Neural progenitor cell (in vitro differentiated cells): ENCODE measurements at regions not wholly inside any gene's neighbourhood (a gene's known extent, or its start where the extent isn't known, plus 50 kb on each side); places are given as distances from the start of the nearest gene placed in this dataset.
"Not testable (repeated sequence)": the region's sequence is repeated elsewhere in the genome, so short reads cannot be mapped to it uniquely, and the experiment has no call there.

Experiments used
- DNase-seq: peaks from one replicate; pipeline ENCODE4 v3.0.0-alpha.2; 2016; ENCODE audit warnings: low spot score
- H2AFZ ChIP-seq: fragments of 200-600 bp; sonication (generic); replicated peaks from 2 replicates; pipeline ENCODE4 v1.6.1; 2016; ENCODE audit warnings: antibody characterized with exemption
- H3F3A ChIP-seq: fragments of 200-600 bp; sonication (generic); 2 replicates; pipeline ENCODE4 v1.6.1; 2016; ENCODE audit warnings: antibody characterized with exemption, low read depth
- H3K27ac ChIP-seq: fragments of 200-600 bp; sonication (generic); 2 replicates; pipeline ENCODE4 v1.5.1; 2016; ENCODE audit warnings: mild to moderate bottlenecking
- H3K27me3 ChIP-seq: fragments of 200-600 bp; sonication (generic); 2 replicates; pipeline ENCODE4 v1.6.1; 2016; ENCODE audit warnings: mild to moderate bottlenecking, moderate library complexity
- H3K36me3 ChIP-seq: fragments of 200-600 bp; sonication (generic); 2 replicates; pipeline ENCODE4 v1.5.1; 2016
- H3K4me1 ChIP-seq: fragments of 200-600 bp; sonication (generic); 2 replicates; pipeline ENCODE4 v1.6.1; 2016; ENCODE audit warnings: mixed run types
- H3K4me2 ChIP-seq: fragments of 200-600 bp; sonication (generic); 2 replicates; pipeline ENCODE4 v1.6.1; 2016
- H3K4me3 ChIP-seq: fragments of 200-600 bp; sonication (generic); 2 replicates; pipeline ENCODE4 v1.5.1; 2016
- H3K79me2 ChIP-seq: fragments of 200-600 bp; sonication (generic); 2 replicates; pipeline ENCODE4 v1.6.1; 2016; ENCODE audit warnings: low read depth
- H3K9ac ChIP-seq: fragments of 200-600 bp; sonication (generic); 2 replicates; pipeline ENCODE4 v1.6.1; 2016
- H3K9me3 ChIP-seq: fragments of 200-600 bp; sonication (generic); 2 replicates; pipeline ENCODE4 v1.5.1; 2016; ENCODE audit warnings: low read depth
- H4K20me1 ChIP-seq: fragments of 200-600 bp; sonication (generic); 2 replicates; pipeline ENCODE4 v1.6.1; 2016; ENCODE audit warnings: low read depth
- H3K27ac Mint-ChIP-seq: 3 replicates; pipeline ENCODE4 v1.8.0; 2021; ENCODE audit warnings: mixed read lengths
- H3K27me3 Mint-ChIP-seq: 2 replicates; pipeline ENCODE4 v1.8.0; 2022; ENCODE audit warnings: low read depth, mild to moderate bottlenecking, inconsistent platforms, moderate library complexity, mixed read lengths; ENCODE audit not compliant: insufficient read depth
- H3K36me3 Mint-ChIP-seq: 3 replicates; pipeline ENCODE4 v1.8.0; 2021; ENCODE audit warnings: mixed read lengths
- H3K4me1 Mint-ChIP-seq: 3 replicates; pipeline ENCODE4 v1.8.0; 2021; ENCODE audit warnings: mixed read lengths
- H3K4me3 Mint-ChIP-seq: 3 replicates; pipeline ENCODE4 v1.8.0; 2021; ENCODE audit warnings: mild to moderate bottlenecking, moderate library complexity, mixed read lengths
- H3K9me3 Mint-ChIP-seq: 3 replicates; pipeline ENCODE4 v1.8.0; 2020; ENCODE audit warnings: mixed read lengths
- EZH2 ChIP-seq: fragments of 200-600 bp; sonication (generic); IDR thresholded peaks from 2 replicates; pipeline ENCODE4 v1.6.1; 2017; ENCODE audit warnings: antibody characterized with exemption, mild to moderate bottlenecking, moderate library complexity
- EZH2phosphoT487 ChIP-seq: fragments of 200-600 bp; sonication (generic); IDR thresholded peaks from 2 replicates; pipeline ENCODE4 v1.6.1; 2017; ENCODE audit warnings: antibody characterized with exemption
- TF ChIP-seq, protein P1 (sequence below): fragments of 200-600 bp; sonication (generic); IDR thresholded peaks from 2 replicates; pipeline ENCODE4 v1.5.1; 2017; ENCODE audit warnings: antibody characterized with exemption, mild to moderate bottlenecking

DNA sequence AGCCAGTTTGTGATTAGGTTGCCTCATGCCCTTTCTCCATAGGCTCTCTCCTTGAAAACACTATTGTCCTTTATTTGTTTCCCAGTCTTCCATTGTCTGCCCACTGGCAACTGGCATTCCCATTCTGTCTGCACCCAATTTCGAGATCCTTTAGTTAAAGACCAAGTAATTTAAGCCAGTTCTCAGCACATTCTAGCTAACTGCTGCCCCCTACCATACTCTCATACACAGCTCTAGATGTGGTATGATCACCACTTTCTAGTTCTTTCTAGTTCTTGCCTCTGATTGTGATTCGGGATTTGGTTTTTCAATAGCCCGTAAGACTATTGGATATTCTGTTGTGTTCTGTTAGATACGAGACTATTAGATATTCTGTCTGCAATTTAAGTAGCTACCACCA is 135.8 kb upstream of the TRPC5 start:
- H3K4me2 ChIP-seq: no peak overlapping the region
- H3K4me3 ChIP-seq: no peak overlapping the region
- H3K79me2 ChIP-seq: no peaks in the 10 kb centered on the region
- Mint-ChIP-seq H3K27me3 (peaks cover under 1% of the 10 kb centered on the region), H3K9me3 (no peaks in the 10 kb centered on the region), H3K4me3 (no peak overlapping the region), H3K36me3 (no peaks in the 10 kb centered on the region), H3K27ac (no peak overlapping the region), H3K4me1 (no peaks in the 10 kb centered on the region)
- no peaks in the 10 kb centered on the region for H3K9me3 ChIP-seq
- H2AFZ ChIP-seq: no peak overlapping the region
- H3K36me3 ChIP-seq: no peaks in the 10 kb centered on the region
- no peaks in the 10 kb centered on the region for H3F3A ChIP-seq
- H3K4me1 ChIP-seq: no peaks in the 10 kb centered on the region
- no peak overlapping the region for H3K9ac ChIP-seq
- no peaks in the 10 kb centered on the region for H3K27me3 ChIP-seq
- no peaks in the 10 kb centered on the region for H4K20me1 ChIP-seq
- no peak for TF ChIP-seq EZH2
- TF ChIP-seq, protein P1, sequence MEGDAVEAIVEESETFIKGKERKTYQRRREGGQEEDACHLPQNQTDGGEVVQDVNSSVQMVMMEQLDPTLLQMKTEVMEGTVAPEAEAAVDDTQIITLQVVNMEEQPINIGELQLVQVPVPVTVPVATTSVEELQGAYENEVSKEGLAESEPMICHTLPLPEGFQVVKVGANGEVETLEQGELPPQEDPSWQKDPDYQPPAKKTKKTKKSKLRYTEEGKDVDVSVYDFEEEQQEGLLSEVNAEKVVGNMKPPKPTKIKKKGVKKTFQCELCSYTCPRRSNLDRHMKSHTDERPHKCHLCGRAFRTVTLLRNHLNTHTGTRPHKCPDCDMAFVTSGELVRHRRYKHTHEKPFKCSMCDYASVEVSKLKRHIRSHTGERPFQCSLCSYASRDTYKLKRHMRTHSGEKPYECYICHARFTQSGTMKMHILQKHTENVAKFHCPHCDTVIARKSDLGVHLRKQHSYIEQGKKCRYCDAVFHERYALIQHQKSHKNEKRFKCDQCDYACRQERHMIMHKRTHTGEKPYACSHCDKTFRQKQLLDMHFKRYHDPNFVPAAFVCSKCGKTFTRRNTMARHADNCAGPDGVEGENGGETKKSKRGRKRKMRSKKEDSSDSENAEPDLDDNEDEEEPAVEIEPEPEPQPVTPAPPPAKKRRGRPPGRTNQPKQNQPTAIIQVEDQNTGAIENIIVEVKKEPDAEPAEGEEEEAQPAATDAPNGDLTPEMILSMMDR: peak; percentile 27
- no peak overlapping the region for H3K27ac ChIP-seq
- DNase-seq: peak; percentile 2

DNA sequence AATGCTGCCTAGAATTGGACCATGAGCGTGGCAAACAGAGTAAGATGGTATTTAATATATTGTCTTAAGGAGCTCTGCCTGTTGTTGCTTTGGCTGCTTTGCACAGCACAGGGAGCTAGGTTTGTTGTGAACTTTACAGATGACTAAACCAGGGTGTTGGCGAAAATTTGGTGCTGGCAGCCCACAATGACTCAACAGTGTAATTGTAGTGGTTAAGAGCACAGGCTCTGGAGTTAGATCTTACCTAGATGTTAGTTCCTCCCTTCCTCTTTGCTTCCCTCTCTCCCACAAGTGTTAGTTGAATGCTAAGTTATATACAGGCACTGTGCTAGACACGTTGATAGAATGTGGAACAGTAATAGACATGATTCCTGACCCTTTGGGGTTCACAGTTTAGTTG is 128.9 kb upstream of the TRPC5 start:
- H3K9me3 ChIP-seq: no peaks in the 10 kb centered on the region
- no peak overlapping the region for H3K4me3 ChIP-seq
- Mint-ChIP-seq H3K4me3 (no peak overlapping the region), H3K9me3 (no peaks in the 10 kb centered on the region), H3K27me3 (no peaks in the 10 kb centered on the region), H3K36me3 (no peaks in the 10 kb centered on the region), H3K4me1 (no peaks in the 10 kb centered on the region), H3K27ac (no peak overlapping the region)
- H3K27ac ChIP-seq: no peak overlapping the region
- no peaks in the 10 kb centered on the region for H3K4me1 ChIP-seq
- no peaks in the 10 kb centered on the region for H3K27me3 ChIP-seq
- no peaks in the 10 kb centered on the region for H3K79me2 ChIP-seq
- no peak overlapping the region for H3K9ac ChIP-seq
- no peak overlapping the region for H2AFZ ChIP-seq
- no peaks in the 10 kb centered on the region for H3F3A ChIP-seq
- no peaks in the 10 kb centered on the region for H4K20me1 ChIP-seq
- no peak for DNase-seq
- no peak overlapping the region for H3K4me2 ChIP-seq
- no peaks in the 10 kb centered on the region for H3K36me3 ChIP-seq
- TF ChIP-seq, protein P1: no peak
- TF ChIP-seq EZH2 (no peak), EZH2phosphoT487 (no peak)

DNA sequence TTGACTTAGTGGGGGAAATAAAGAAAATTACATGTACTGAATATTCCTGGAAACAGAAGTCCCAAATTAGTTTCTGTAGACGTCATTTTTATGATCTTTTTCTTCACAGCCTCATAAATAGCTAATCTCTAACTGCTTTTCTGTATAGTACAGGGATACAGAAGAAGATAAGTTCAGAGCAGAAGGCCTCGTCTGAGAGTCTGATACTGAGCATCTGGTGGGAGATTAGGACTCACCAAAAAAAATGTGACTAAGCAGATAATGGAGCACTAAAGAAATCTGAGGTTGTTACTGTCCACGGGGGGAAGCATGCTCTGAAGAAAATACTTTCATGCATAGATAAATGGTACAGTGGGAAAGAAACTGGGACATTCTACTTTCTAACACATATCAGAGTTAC is 115.3 kb upstream of the TRPC5 start:
- Histone ChIP-seq H3K79me2 (no peaks in the 10 kb centered on the region), H3F3A (no peaks in the 10 kb centered on the region), H3K9ac (no peak overlapping the region), H4K20me1 (no peaks in the 10 kb centered on the region), H2AFZ (no peak overlapping the region), H3K27me3 (no peaks in the 10 kb centered on the region), H3K4me1 (no peaks in the 10 kb centered on the region), H3K27ac (no peak overlapping the region), H3K4me3 (no peak overlapping the region), H3K36me3 (no peaks in the 10 kb centered on the region), H3K9me3 (no peaks in the 10 kb centered on the region), H3K4me2 (no peak overlapping the region)
- no peaks in the 10 kb centered on the region for H3K36me3 Mint-ChIP-seq
- H3K9me3 Mint-ChIP-seq: no peaks in the 10 kb centered on the region
- no peak for DNase-seq
- TF ChIP-seq EZH2phosphoT487: no peak
- TF ChIP-seq, protein P1: no peak
- TF ChIP-seq EZH2: no peak
- no peaks in the 10 kb centered on the region for H3K4me1 Mint-ChIP-seq
- no peaks in the 10 kb centered on the region for H3K27me3 Mint-ChIP-seq
- no peak overlapping the region for H3K27ac Mint-ChIP-seq
- no peak overlapping the region for H3K4me3 Mint-ChIP-seq

DNA sequence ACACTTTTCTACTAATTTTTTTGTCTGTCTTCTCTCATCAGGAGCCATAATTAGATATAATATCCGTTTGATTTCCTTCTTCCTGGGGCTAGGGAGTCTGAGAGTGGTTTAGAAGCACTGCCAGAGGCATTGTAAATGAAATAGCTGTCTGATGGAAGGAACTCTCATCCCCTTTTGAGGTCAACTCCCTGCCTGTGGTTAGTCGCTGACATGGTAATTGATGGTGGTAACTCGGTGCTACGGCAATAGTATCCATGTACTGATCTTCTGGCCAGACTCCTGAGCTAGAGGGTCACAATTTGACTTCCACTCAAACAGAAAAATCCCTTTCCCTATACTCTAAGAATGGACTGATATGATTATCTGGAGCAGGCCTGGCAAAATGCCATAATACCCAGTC is 108.1 kb upstream of the TRPC5 start:
- Histone ChIP-seq H3K9me3 (no peaks in the 10 kb centered on the region), H3K4me1 (no peaks in the 10 kb centered on the region), H4K20me1 (no peaks in the 10 kb centered on the region), H3K27ac (no peak overlapping the region), H3K4me3 (no peak overlapping the region), H3K79me2 (no peaks in the 10 kb centered on the region), H3K9ac (no peak overlapping the region), H2AFZ (no peak overlapping the region), H3F3A (no peaks in the 10 kb centered on the region), H3K27me3 (no peaks in the 10 kb centered on the region), H3K36me3 (no peaks in the 10 kb centered on the region), H3K4me2 (no peak overlapping the region)
- TF ChIP-seq, protein P1: no peak
- no peak for TF ChIP-seq EZH2
- no peak for TF ChIP-seq EZH2phosphoT487
- Mint-ChIP-seq H3K27me3 (peaks cover 2% of the 10 kb centered on the region), H3K4me1 (no peaks in the 10 kb centered on the region), H3K36me3 (no peaks in the 10 kb centered on the region), H3K27ac (no peak overlapping the region), H3K4me3 (no peak overlapping the region), H3K9me3 (no peaks in the 10 kb centered on the region)
- DNase-seq: no peak

DNA sequence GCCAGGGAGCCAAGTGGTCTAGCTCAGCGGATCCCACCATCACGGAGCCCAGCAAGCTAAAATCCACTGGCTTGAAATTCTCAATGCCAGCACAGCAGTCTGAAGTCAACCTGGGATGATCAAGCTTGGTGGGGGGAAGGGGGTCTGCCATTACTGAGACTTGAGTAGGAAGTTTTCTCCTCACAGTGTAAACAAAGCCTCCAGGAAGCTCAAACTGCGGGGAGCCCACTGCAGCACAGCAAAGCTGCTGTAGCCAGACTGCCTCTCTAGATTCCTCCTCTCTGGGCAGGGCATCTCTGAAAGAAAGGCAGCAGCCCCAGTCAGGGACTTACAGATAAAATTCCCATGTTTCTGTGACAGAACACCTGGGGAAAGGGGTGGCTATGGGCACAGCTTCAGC is 98.8 kb upstream of the TRPC5 start:
- H3K9ac ChIP-seq, H3K36me3 ChIP-seq, H4K20me1 ChIP-seq, H3K79me2 ChIP-seq, H3K9me3 Mint-ChIP-seq, H3K4me3 ChIP-seq, H3K27me3 ChIP-seq, H3K27me3 Mint-ChIP-seq, H3F3A ChIP-seq, H3K4me3 Mint-ChIP-seq, H3K36me3 Mint-ChIP-seq, H3K9me3 ChIP-seq, H3K27ac Mint-ChIP-seq, H3K27ac ChIP-seq: not testable (repeated sequence)
- peaks cover 25% of the 10 kb centered on the region for H3K4me1 ChIP-seq
- peaks cover 22% of the 10 kb centered on the region for H3K4me1 Mint-ChIP-seq
- H2AFZ ChIP-seq: peak overlapping the region; percentile 64
- peak overlapping the region; percentile 13 for H3K4me2 ChIP-seq
- peak; percentile 21 for DNase-seq
